HG03103 (cell line): ENCODE measurements at regions not wholly inside any gene's neighbourhood (a gene's known extent, or its start where the extent isn't known, plus 50 kb on each side); places are given as distances from the start of the nearest gene placed in this dataset.
"Not testable (repeated sequence)": the region's sequence is repeated elsewhere in the genome, so short reads cannot be mapped to it uniquely, and the experiment has no call there.

ENCODE experiments used
- ATAC-seq: cut with Tn5 transposase; IDR thresholded peaks from one replicate; pipeline ENCODE4 v1.9.1; 2021; ENCODE audit warnings: low read depth; ENCODE audit not compliant: unreplicated experiment

GRCh38 chr6:119449331-119450156, 100.0 kb upstream of the MAN1A1 start:
- ATAC-seq, result no peak

- no peak for ATAC-seq
Observed at GRCh38 chr6:119447921-119448320, 98.4 kb upstream of the MAN1A1 start.

- ATAC-seq, result no peak
Observed at GRCh38 chr6:119446609-119447008, 97.0 kb upstream of the MAN1A1 start.

GRCh38 chr6:119446115-119446554, 96.6 kb upstream of the MAN1A1 start:
- no peak for ATAC-seq

GRCh38 chr6:119445666-119446065, 96.1 kb upstream of the MAN1A1 start:
- no peak for ATAC-seq

GRCh38 chr6:119444642-119445557, 95.3 kb upstream of the MAN1A1 start:
- ATAC-seq, result peak; percentile 62

GRCh38 chr6:119443993-119444641, 94.6 kb upstream of the MAN1A1 start:
- no peak for ATAC-seq

GRCh38 chr6:119442776-119443184, 93.2 kb upstream of the MAN1A1 start:
- ATAC-seq, result peak; percentile 42

GRCh38 chr6:119440953-119441352, 91.4 kb upstream of the MAN1A1 start:
- ATAC-seq, result no peak

- no peak for ATAC-seq
Observed at GRCh38 chr6:119436583-119436982, 87.0 kb upstream of the MAN1A1 start.

GRCh38 chr6:119431799-119432198, 82.2 kb upstream of the MAN1A1 start:
- ATAC-seq, result no peak

- no peak for ATAC-seq
Observed at GRCh38 chr6:119430805-119431204, 81.2 kb upstream of the MAN1A1 start.

GRCh38 chr6:119428633-119429032, 79.1 kb upstream of the MAN1A1 start:
- no peak for ATAC-seq

GRCh38 chr6:119426619-119427018, 77.1 kb upstream of the MAN1A1 start:
- no peak for ATAC-seq

GRCh38 chr6:119423996-119424395, 74.4 kb upstream of the MAN1A1 start:
- no peak for ATAC-seq

GRCh38 chr6:119418084-119418483, 68.5 kb upstream of the MAN1A1 start:
- ATAC-seq, result not testable (repeated sequence)

- no peak for ATAC-seq
Observed at GRCh38 chr6:119407156-119407555, 57.6 kb upstream of the MAN1A1 start.

- not testable (repeated sequence) for ATAC-seq
Observed at GRCh38 chr6:119405114-119405513, 55.6 kb upstream of the MAN1A1 start.
